Liver (tissue), 3 donors: ENCODE measurements at regions not wholly inside any gene's neighbourhood (a gene's known extent, or its start where the extent isn't known, plus 50 kb on each side); places are given as distances from the start of the nearest gene placed in this dataset.

ENCODE experiments used
- ATF3 ChIP-seq: IDR thresholded peaks from 2 replicates; pipeline ENCODE4 v1.6.1; 2016; ENCODE audit warnings: antibody characterized with exemption
- GABPA ChIP-seq, 2 donors: IDR thresholded peaks in 1 of 2; conservative IDR thresholded peaks in 1 of 2; 2 replicates each; pipeline ENCODE4 v1.6.1; 2016; ENCODE audit warnings: antibody characterized with exemption in 2 of 2, mild to moderate bottlenecking in 1 of 2, moderate library complexity in 1 of 2
- JUND ChIP-seq, 2 donors: IDR thresholded peaks; 2 replicates each; pipeline ENCODE4 v1.6.1; 2016; ENCODE audit warnings: antibody characterized with exemption in 2 of 2
- NR2F2 ChIP-seq: IDR thresholded peaks from 2 replicates; pipeline ENCODE4 v1.6.1; 2016; ENCODE audit warnings: antibody characterized with exemption
- RXRA ChIP-seq, 2 donors: IDR thresholded peaks; 2 replicates each; pipeline ENCODE4 v1.6.1; 2017 to 2018; ENCODE audit warnings: antibody characterized with exemption in 2 of 2, mild to moderate bottlenecking in 1 of 2
- SP1 ChIP-seq: IDR thresholded peaks from 2 replicates; pipeline ENCODE4 v1.6.1; 2018; ENCODE audit warnings: antibody characterized with exemption, mild to moderate bottlenecking
- TAF1 ChIP-seq: conservative IDR thresholded peaks from 2 replicates; pipeline ENCODE4 v1.6.1; 2016; ENCODE audit warnings: antibody characterized with exemption, mild to moderate bottlenecking
- TF ChIP-seq, protein P1 (sequence below): fragments of 150-350 bp; IDR thresholded peaks from 2 replicates; pipeline ENCODE4 v1.5.1; 2017; ENCODE audit warnings: improper control_type of control experiment, low read depth, low read length; ENCODE audit not compliant: missing input control
- TF ChIP-seq, protein P2 (sequence below): IDR thresholded peaks from 2 replicates; pipeline ENCODE4 v1.6.1; 2016; ENCODE audit warnings: antibody characterized with exemption
- donor health status: healthy.
- donor health status: healthy.

GRCh38 chr4:18531731-18532130 lies 510.2 kb upstream of the LCORL start:
- TF ChIP-seq NR2F2 (no peak), TAF1 (no peak), SP1 (no peak), RXRA (IDR thresholded peaks at IDR 0.05) (no peak), ATF3 (no peak), JUND (IDR thresholded peaks at IDR 0.05) (no peak), GABPA (IDR thresholded peaks at IDR 0.05 in 1 of 2, conservative IDR thresholded peaks at IDR 0.05 in 1 of 2) (no peak)
- TF ChIP-seq, protein P1, sequence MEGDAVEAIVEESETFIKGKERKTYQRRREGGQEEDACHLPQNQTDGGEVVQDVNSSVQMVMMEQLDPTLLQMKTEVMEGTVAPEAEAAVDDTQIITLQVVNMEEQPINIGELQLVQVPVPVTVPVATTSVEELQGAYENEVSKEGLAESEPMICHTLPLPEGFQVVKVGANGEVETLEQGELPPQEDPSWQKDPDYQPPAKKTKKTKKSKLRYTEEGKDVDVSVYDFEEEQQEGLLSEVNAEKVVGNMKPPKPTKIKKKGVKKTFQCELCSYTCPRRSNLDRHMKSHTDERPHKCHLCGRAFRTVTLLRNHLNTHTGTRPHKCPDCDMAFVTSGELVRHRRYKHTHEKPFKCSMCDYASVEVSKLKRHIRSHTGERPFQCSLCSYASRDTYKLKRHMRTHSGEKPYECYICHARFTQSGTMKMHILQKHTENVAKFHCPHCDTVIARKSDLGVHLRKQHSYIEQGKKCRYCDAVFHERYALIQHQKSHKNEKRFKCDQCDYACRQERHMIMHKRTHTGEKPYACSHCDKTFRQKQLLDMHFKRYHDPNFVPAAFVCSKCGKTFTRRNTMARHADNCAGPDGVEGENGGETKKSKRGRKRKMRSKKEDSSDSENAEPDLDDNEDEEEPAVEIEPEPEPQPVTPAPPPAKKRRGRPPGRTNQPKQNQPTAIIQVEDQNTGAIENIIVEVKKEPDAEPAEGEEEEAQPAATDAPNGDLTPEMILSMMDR: no peak
- TF ChIP-seq, protein P2, sequence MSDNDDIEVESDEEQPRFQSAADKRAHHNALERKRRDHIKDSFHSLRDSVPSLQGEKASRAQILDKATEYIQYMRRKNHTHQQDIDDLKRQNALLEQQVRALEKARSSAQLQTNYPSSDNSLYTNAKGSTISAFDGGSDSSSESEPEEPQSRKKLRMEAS: no peak
